ENCODE measurements at regions not wholly inside any gene's neighbourhood (a gene's known extent, or its start where the extent isn't known, plus 50 kb on each side); places are given as distances from the start of the nearest gene placed in this dataset.
A peak's percentile ranks its signal among the peaks of the same experiment; 100 is the strongest.
"Not testable (repeated sequence)": the region's sequence is repeated elsewhere in the genome, so short reads cannot be mapped to it uniquely, and the experiment has no call there.

DNA sequence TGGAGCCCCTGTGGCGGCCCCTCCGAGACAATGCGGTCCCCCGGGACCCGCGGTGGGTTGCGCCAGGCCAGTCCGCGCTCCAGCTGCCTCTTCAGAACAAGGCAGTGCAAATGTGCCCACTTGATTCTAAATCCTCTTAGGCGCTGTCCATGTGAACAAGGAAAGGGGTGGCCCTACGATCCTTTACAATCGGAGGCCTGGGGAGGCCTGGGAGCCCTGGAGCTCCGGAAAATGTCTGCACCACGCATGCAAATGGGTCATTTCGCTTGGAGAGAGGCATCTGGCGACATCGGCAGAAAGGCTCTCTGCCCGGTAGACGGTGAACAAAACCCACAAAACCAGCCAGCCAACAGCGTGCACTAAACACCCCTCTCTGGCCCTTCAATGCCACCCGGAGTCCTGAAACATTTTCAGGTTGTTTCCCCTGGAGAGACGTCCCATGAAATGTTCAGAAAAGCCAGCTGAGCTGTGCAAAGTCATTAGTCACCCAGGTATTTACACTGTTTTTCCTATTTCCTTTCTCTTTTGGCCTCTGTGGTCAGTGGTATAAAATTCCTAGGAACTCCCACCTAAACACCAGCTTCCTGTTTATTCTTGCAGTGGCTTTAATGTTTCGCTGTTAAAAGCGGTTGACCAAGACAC is 102.8 kb upstream of the ZNF438 start:
- no peaks in the 10 kb centered on the region for H3K27me3 Mint-ChIP-seq (ENCODE audit: low read depth)
- H3K4me1 Mint-ChIP-seq = peaks cover 38% of the 10 kb centered on the region
- peak overlapping the region; percentile 96 for H3K27ac Mint-ChIP-seq
- no peaks in the 10 kb centered on the region for H3K9me3 Mint-ChIP-seq
- peak overlapping the region; percentile 69 for H3K4me3 Mint-ChIP-seq
- peak in 1 of 2 experiments; percentile 42 for DNase-seq (ENCODE audit: low spot score in 2 of 2, unreplicated experiment in 2 of 2)
- TF ChIP-seq, protein P1, sequence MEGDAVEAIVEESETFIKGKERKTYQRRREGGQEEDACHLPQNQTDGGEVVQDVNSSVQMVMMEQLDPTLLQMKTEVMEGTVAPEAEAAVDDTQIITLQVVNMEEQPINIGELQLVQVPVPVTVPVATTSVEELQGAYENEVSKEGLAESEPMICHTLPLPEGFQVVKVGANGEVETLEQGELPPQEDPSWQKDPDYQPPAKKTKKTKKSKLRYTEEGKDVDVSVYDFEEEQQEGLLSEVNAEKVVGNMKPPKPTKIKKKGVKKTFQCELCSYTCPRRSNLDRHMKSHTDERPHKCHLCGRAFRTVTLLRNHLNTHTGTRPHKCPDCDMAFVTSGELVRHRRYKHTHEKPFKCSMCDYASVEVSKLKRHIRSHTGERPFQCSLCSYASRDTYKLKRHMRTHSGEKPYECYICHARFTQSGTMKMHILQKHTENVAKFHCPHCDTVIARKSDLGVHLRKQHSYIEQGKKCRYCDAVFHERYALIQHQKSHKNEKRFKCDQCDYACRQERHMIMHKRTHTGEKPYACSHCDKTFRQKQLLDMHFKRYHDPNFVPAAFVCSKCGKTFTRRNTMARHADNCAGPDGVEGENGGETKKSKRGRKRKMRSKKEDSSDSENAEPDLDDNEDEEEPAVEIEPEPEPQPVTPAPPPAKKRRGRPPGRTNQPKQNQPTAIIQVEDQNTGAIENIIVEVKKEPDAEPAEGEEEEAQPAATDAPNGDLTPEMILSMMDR (IDR thresholded peaks at IDR 0.05; ENCODE audit: unreplicated experiment) = no peak
- H3K36me3 Mint-ChIP-seq = no peaks in the 10 kb centered on the region

DNA sequence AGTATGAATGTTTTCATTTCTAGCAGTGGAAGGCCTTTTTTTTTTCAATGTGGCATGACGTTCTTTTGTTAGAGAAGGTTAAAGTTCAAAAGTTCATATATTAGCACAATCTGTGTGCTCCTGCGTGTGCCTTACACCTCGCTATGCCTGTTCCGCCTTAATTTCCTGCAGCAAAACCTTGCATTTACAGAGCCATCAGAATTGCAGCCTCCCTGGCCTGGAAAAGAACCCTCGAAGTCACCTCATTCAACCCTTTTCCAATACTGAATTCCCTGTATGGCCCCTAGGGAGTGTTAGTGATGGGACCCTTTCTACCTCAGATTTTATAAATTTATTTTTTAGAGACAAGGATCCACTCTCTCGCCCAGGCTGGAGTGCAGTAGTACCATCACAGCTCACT is 103.5 kb upstream of the ZNF438 start:
- DNase-seq (ENCODE audit: low spot score in 2 of 2, unreplicated experiment in 2 of 2) = no peak
- Mint-ChIP-seq H3K4me1 (peaks cover 33% of the 10 kb centered on the region), H3K36me3 (no peaks in the 10 kb centered on the region), H3K4me3 (peak overlapping the region; percentile 69), H3K27me3 (ENCODE audit: low read depth) (no peaks in the 10 kb centered on the region), H3K27ac (peak overlapping the region; percentile 96), H3K9me3 (no peaks in the 10 kb centered on the region)
- TF ChIP-seq, protein P1 (IDR thresholded peaks at IDR 0.05; ENCODE audit: unreplicated experiment) = no peak

DNA sequence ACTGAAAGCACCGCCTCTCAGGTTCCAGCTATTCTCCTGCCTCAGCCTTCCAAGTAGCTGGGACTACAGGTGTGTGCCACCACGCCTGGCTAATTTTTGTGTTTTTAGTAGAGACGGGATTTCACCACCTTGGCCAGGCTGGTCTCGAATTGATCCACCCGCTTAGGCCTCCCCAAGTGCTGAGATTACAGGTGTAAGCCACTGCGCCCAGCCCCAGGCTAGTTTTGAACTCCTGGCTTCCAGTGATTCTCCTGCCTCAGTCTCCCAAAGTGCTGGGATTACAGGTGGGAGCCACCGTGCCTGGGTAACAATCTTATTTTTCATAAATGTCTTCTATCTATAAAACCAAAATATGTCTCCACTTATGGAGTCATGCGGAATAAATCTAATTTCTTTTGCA is 104.1 kb upstream of the ZNF438 start:
- H3K4me1 Mint-ChIP-seq = peaks cover 33% of the 10 kb centered on the region
- H3K9me3 Mint-ChIP-seq; H3K4me3 Mint-ChIP-seq; H3K27ac Mint-ChIP-seq; H3K27me3 Mint-ChIP-seq (ENCODE audit: low read depth); H3K36me3 Mint-ChIP-seq; DNase-seq (ENCODE audit: low spot score in 2 of 2, unreplicated experiment in 2 of 2): not testable (repeated sequence)

DNA sequence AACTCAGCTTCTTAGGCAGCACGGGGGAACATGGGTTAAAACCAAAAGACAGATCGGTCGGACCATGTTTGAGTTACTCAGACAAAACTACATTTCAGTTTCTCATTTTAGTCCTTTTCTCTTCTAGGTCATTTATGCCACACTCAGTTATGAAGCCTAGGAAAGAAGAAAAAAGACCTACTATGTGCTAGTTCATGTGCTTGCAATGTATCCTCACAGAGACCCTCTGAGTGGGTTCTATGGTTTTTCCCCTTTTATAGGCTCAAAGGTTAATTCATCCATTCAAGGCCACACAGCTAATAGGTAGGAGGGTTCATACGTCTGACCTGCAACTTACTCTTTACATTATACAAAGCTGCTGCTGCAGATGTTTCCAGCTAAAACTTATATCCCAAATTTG is 104.7 kb upstream of the ZNF438 start:
- Mint-ChIP-seq H3K27ac (no peak overlapping the region), H3K4me1 (peaks cover 33% of the 10 kb centered on the region), H3K4me3 (no peak overlapping the region), H3K9me3 (no peaks in the 10 kb centered on the region), H3K36me3 (no peaks in the 10 kb centered on the region), H3K27me3 (ENCODE audit: low read depth) (no peaks in the 10 kb centered on the region)
- DNase-seq (ENCODE audit: low spot score in 2 of 2, unreplicated experiment in 2 of 2) = no peak
- TF ChIP-seq, protein P1 (IDR thresholded peaks at IDR 0.05; ENCODE audit: unreplicated experiment) = no peak

DNA sequence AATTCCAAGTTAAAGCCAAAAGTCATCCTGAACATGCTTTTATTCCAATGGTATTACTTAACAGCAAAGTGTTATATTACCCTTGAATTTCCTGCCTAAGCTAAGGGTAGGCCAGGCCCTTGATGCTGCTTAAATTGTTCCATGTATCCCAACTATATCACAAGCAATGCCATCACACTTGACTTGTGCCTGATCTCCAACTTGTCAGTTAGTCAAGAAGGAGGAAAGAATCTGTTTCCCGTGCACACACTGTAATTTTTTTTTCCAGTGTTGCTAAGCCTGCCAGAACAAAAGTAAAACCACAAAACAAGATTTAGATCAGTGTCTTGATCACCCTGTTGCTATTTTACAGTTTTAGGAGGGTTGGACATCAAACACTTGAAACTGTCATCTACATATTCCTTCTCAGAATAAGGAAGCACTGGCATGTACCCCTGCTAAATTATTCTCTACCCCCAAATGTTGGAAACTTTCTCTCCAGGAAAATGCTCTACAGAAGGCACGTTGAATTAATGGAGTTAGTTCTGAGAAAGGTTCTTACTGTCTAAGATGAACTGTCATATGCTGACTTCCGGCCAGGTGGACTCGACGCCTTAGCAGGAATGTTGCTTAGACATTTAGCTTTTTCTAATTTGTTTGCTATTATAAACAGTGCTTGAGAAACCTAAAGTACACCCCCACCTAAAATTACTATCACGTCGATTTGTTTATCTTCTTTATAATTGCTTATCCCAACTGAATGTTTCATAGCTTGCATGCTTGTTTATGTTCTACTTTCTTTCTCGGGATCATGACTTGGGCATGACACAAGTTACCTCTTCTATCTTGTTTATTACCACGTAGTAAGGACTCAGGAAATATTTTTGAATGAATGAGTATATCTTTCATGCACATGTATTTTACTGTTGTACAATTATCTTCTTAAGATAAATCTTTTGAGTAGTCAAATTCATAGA is 105.5 kb upstream of the ZNF438 start:
- peak overlapping the region; percentile 0 for H3K27ac Mint-ChIP-seq
- no peak overlapping the region for H3K4me3 Mint-ChIP-seq
- no peaks in the 10 kb centered on the region for H3K27me3 Mint-ChIP-seq (ENCODE audit: low read depth)
- H3K4me1 Mint-ChIP-seq = peaks cover 33% of the 10 kb centered on the region
- TF ChIP-seq, protein P1 (IDR thresholded peaks at IDR 0.05; ENCODE audit: unreplicated experiment) = no peak
- DNase-seq (ENCODE audit: low spot score in 2 of 2, unreplicated experiment in 2 of 2) = no peak
- H3K9me3 Mint-ChIP-seq = no peaks in the 10 kb centered on the region
- H3K36me3 Mint-ChIP-seq = no peaks in the 10 kb centered on the region

DNA sequence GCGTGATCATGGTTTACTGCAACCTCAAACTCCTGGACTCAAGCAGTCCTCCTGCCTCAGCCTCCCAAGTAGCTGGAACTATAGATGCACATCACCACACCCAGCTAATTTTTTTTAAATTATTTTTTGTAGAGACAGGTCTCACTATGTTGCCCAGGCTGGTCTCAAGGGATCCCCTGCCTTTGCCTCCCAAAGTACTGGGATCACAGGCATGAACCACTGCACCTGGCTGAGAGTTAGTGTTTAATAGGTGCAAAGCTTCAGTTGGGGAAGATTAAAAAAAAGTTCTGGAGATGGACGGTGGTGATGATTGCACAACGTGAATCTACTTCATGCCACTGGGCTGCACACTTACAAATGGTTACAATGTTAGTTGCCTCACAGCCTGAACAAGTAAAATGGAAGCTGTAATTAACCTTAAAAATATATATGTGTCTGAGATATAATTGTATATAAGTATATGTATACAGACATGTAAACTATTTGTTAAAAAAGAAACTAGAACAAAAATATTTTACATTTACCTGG is 106.4 kb upstream of the ZNF438 start:
- Mint-ChIP-seq H3K4me1 (peaks cover 29% of the 10 kb centered on the region), H3K36me3 (no peaks in the 10 kb centered on the region), H3K4me3 (no peak overlapping the region), H3K27ac (no peak overlapping the region), H3K9me3 (no peaks in the 10 kb centered on the region), H3K27me3 (ENCODE audit: low read depth) (no peaks in the 10 kb centered on the region)
- DNase-seq (ENCODE audit: low spot score in 2 of 2, unreplicated experiment in 2 of 2) = no peak
- TF ChIP-seq, protein P1 (IDR thresholded peaks at IDR 0.05; ENCODE audit: unreplicated experiment) = no peak

Data from mesothelial cell of epicardium (in vitro differentiated cells).